HCT116 (cell line): ENCODE measurements at regions not wholly inside any gene's neighbourhood (a gene's known extent, or its start where the extent isn't known, plus 50 kb on each side); places are given as distances from the start of the nearest gene placed in this dataset.

Experiments used
- ATAC-seq: fragments of 200-7000 bp; cut with Tn5 transposase; 2 replicates; pipeline ENCODE4 v1.9.1; 2020; ENCODE audit warnings: mild to moderate bottlenecking, moderate library complexity
- BruUV-seq: library from RNA; stranded (reverse); fragments of 400-500 nt; replicated peaks from 2 replicates; lab custom pipeline; 2021; lab: Mats Ljungman, UMichigan
- CTCF ChIA-PET: fragments of 300-600 bp; sonication (Branson Sonifier 250); formaldehyde crosslinking; loops from one replicate; lab custom pipeline; 2021; ENCODE audit warnings: antibody characterized with exemption; lab: Charles Lee
- POLR2A ChIA-PET: fragments of 300-600, 350-600 bp; sonication (Branson Sonifier 250); formaldehyde crosslinking; loops from one replicate; lab custom pipeline; 2021; ENCODE audit warnings: antibody characterized with exemption; lab: Charles Lee
- RAD21 ChIA-PET, 2 experiments: fragments of 300-600 bp; sonication (Branson Sonifier 250); formaldehyde crosslinking; loops; one replicate each; lab custom pipeline; 2023; ENCODE audit warnings: low total read pairs in 2 of 2; ENCODE audit not compliant: uncharacterized antibody in 2 of 2, unreplicated experiment in 2 of 2, low non-redundant PET in 1 of 2; lab: Charles Lee
- DNase-seq: peaks from one replicate; pipeline ENCODE4 v3.0.0-alpha.2; 2010; ENCODE audit warnings: low read depth, low spot score
- H2AFZ ChIP-seq: fragments of 200-600 bp; shearing (Covaris generic), sonication (generic); 2 replicates; pipeline ENCODE4 v1.6.1; 2017; ENCODE audit warnings: low read depth, mixed run types, mixed read lengths, antibody characterized with exemption, low read length; ENCODE audit not compliant: poor library complexity, severe bottlenecking
- H3K27ac ChIP-seq: 2 replicates; pipeline ENCODE4 v1.5.1; 2012; ENCODE audit warnings: low read depth, low read length
- H3K27me3 ChIP-seq: fragments of 200-600 bp; sonication (generic); 2 replicates; pipeline ENCODE4 v1.6.1; 2016; ENCODE audit warnings: mixed run types, low read length, mixed read lengths; ENCODE audit not compliant: insufficient read depth
- H3K36me3 ChIP-seq, 2 experiments: fragments of 200-500 bp in 1 of 2; fragments of 200-600 bp in 1 of 2; sonication (Bioruptor generic) in 1 of 2; sonication (generic) in 1 of 2; 2 replicates each; pipeline versions ENCODE4 v1.5.1 to v1.6.1; 2014 to 2016; ENCODE audit warnings: low read length in 2 of 2, inconsistent platforms in 1 of 2, mixed read lengths in 1 of 2, mixed run types in 1 of 2; ENCODE audit not compliant: insufficient read depth in 2 of 2, control insufficient read depth in 1 of 2
- H3K4me1 ChIP-seq, 2 experiments: fragments of 200-600 bp in 1 of 2; sonication (generic) in 1 of 2; 2 replicates each; pipeline versions ENCODE4 v1.5.1 to v1.6.1; 2012 to 2017; ENCODE audit warnings: low read length in 2 of 2, inconsistent platforms in 1 of 2, mild to moderate bottlenecking in 1 of 2, mixed read lengths in 1 of 2, mixed run types in 1 of 2, moderate library complexity in 1 of 2; ENCODE audit not compliant: insufficient read depth in 2 of 2, control insufficient read depth in 1 of 2
- H3K4me2 ChIP-seq: fragments of 200-600 bp; sonication (generic); 2 replicates; pipeline ENCODE4 v1.6.1; 2017; ENCODE audit warnings: mixed run types, low read length, mixed read lengths
- H3K4me3 ChIP-seq, 2 experiments: fragments of 200-600 bp in 1 of 2; sonication (generic) in 1 of 2; replicated peaks in 1 of 2; 2 replicates each; pipeline ENCODE4 v1.5.1; 2011 to 2016; ENCODE audit warnings: low read length in 2 of 2, control low read depth in 1 of 2, low read depth in 1 of 2, mild to moderate bottlenecking in 1 of 2, mixed read lengths in 1 of 2, mixed run types in 1 of 2
- H3K79me2 ChIP-seq: fragments of 200-600 bp; sonication (generic); 2 replicates; pipeline ENCODE4 v1.6.1; 2017; ENCODE audit warnings: mild to moderate bottlenecking, mixed run types, low read length, moderate library complexity, mixed read lengths; ENCODE audit not compliant: insufficient read depth
- H3K9ac ChIP-seq: fragments of 200-600 bp; sonication (generic); 2 replicates; pipeline ENCODE4 v1.6.1; 2016; ENCODE audit warnings: low read length, mixed read lengths
- H3K9me2 ChIP-seq: fragments of 200-600 bp; sonication (generic), shearing (Covaris generic); 2 replicates; pipeline ENCODE4 v1.6.1; 2017; ENCODE audit warnings: mixed run types, mild to moderate bottlenecking, moderate library complexity; ENCODE audit not compliant: insufficient read depth
- H3K9me3 ChIP-seq, 2 experiments: fragments of 200-500 bp in 1 of 2; fragments of 200-600 bp in 1 of 2; sonication (Bioruptor generic) in 1 of 2; sonication (generic) in 1 of 2; 2 replicates each; pipeline ENCODE4 v1.6.1; 2014 to 2017; ENCODE audit warnings: low read length in 2 of 2, mixed read lengths in 2 of 2, inconsistent platforms in 1 of 2, low read depth in 1 of 2, mild to moderate bottlenecking in 1 of 2, mixed run types in 1 of 2, moderate library complexity in 1 of 2; ENCODE audit not compliant: control insufficient read depth in 1 of 2, insufficient read depth in 1 of 2
- H4K20me1 ChIP-seq: fragments of 200-600 bp; sonication (generic), shearing (Covaris generic); 2 replicates; pipeline ENCODE4 v1.6.1; 2017; ENCODE audit warnings: mixed run types, mild to moderate bottlenecking, moderate library complexity; ENCODE audit not compliant: insufficient read depth
- CBX3 ChIP-seq: IDR thresholded peaks from 2 replicates; pipeline ENCODE4 v1.6.1; 2012; ENCODE audit warnings: low read depth
- CEBPB ChIP-seq: IDR thresholded peaks from 2 replicates; pipeline ENCODE4 v1.6.1; 2012; ENCODE audit warnings: low read depth
- EGR1 ChIP-seq: IDR thresholded peaks from 2 replicates; pipeline ENCODE4 v1.6.1; 2012; ENCODE audit warnings: low read depth
- ELF1 ChIP-seq: IDR thresholded peaks from 2 replicates; pipeline ENCODE4 v1.6.1; 2012; ENCODE audit warnings: low read depth, borderline replicate concordance
- FOSL1 ChIP-seq: IDR thresholded peaks from 2 replicates; pipeline ENCODE4 v1.6.1; 2012; ENCODE audit warnings: low read depth
- MAX ChIP-seq: IDR thresholded peaks from 2 replicates; pipeline ENCODE4 v1.6.1; 2012
- POLR2A ChIP-seq: IDR thresholded peaks from 2 replicates; pipeline ENCODE4 v1.7.0; 2011; ENCODE audit warnings: borderline replicate concordance; ENCODE audit not compliant: insufficient read depth, insufficient read length; ENCODE audit errors: extremely low read depth
- RAD21 ChIP-seq: IDR thresholded peaks from 2 replicates; pipeline ENCODE4 v1.6.1; 2012; ENCODE audit warnings: low read depth, mild to moderate bottlenecking
- SP1 ChIP-seq: IDR thresholded peaks from 2 replicates; pipeline ENCODE4 v1.6.1; 2012; ENCODE audit warnings: low read depth
- TCF7L2 ChIP-seq: IDR thresholded peaks from 2 replicates; pipeline ENCODE4 v1.7.0; 2011; ENCODE audit warnings: borderline replicate concordance, inconsistent platforms; ENCODE audit not compliant: insufficient read depth, insufficient read length; ENCODE audit errors: extremely low read depth
- YY1 ChIP-seq: IDR thresholded peaks from 2 replicates; pipeline ENCODE4 v1.6.1; 2011; ENCODE audit warnings: low read length, low read depth, moderate library complexity, mild to moderate bottlenecking; ENCODE audit not compliant: insufficient replicate concordance; ENCODE audit errors: extremely low read depth
- ZFX ChIP-seq: fragments of 450-650 bp; IDR thresholded peaks from 2 replicates; pipeline ENCODE4 v1.6.1; 2017
- intact Hi-C: fragments of 100-400 bp; cut with micrococcal nuclease; formaldehyde crosslinking; loops from 2 replicates; pipeline ENCODE4 v1.10.0; 2022
- TF ChIP-seq, protein P1 (sequence below): IDR thresholded peaks from 2 replicates; pipeline ENCODE4 v1.6.1; 2011; ENCODE audit warnings: mild to moderate bottlenecking, low read length, moderate library complexity; ENCODE audit not compliant: insufficient replicate concordance; ENCODE audit errors: extremely low read depth
- TF ChIP-seq, protein P2 (sequence below): IDR thresholded peaks from 2 replicates; pipeline ENCODE4 v1.6.1; 2012; ENCODE audit warnings: low read depth

GRCh38 chr4:122259849-122260248 is 107.7 kb downstream of the BLTP1 start:
- Histone ChIP-seq H3K9me2 (no peaks in the 10 kb centered on the region), H3K4me1 (no peaks in the 10 kb centered on the region), H3K4me2 (no peak overlapping the region), H3K4me3 (no peak overlapping the region), H3K27ac (no peak overlapping the region), H3K79me2 (no peaks in the 10 kb centered on the region), H3K9ac (no peak overlapping the region), H3K27me3 (no peaks in the 10 kb centered on the region), H3K36me3 (peaks cover 0 to 6% of the 10 kb centered on the region in 2 experiments; a peak in 2 of 4 replicates), H2AFZ (no peak overlapping the region), H4K20me1 (no peaks in the 10 kb centered on the region), H3K9me3 (no peaks in the 10 kb centered on the region)
- ChIA-PET POLR2A (no interaction called here), RAD21 (no interaction called here), CTCF (no interaction called here)
- ATAC-seq, result no peak
- intact Hi-C loops, result no loop called here
- no TSS peak for BruUV-seq
- TF ChIP-seq CBX3, result no peak
- TF ChIP-seq MAX, result no peak
- TF ChIP-seq YY1, result no peak
- TF ChIP-seq POLR2A, result no peak
- TF ChIP-seq RAD21, result no peak
- TF ChIP-seq FOSL1, result no peak
- TF ChIP-seq SP1, result no peak
- no peak for TF ChIP-seq ELF1
- TF ChIP-seq CEBPB, result no peak
- TF ChIP-seq TCF7L2, result no peak
- no peak for TF ChIP-seq ZFX
- TF ChIP-seq, protein P1, sequence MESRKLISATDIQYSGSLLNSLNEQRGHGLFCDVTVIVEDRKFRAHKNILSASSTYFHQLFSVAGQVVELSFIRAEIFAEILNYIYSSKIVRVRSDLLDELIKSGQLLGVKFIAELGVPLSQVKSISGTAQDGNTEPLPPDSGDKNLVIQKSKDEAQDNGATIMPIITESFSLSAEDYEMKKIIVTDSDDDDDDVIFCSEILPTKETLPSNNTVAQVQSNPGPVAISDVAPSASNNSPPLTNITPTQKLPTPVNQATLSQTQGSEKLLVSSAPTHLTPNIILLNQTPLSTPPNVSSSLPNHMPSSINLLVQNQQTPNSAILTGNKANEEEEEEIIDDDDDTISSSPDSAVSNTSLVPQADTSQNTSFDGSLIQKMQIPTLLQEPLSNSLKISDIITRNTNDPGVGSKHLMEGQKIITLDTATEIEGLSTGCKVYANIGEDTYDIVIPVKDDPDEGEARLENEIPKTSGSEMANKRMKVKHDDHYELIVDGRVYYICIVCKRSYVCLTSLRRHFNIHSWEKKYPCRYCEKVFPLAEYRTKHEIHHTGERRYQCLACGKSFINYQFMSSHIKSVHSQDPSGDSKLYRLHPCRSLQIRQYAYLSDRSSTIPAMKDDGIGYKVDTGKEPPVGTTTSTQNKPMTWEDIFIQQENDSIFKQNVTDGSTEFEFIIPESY, result no peak
- no peak for TF ChIP-seq EGR1
- TF ChIP-seq, protein P2, sequence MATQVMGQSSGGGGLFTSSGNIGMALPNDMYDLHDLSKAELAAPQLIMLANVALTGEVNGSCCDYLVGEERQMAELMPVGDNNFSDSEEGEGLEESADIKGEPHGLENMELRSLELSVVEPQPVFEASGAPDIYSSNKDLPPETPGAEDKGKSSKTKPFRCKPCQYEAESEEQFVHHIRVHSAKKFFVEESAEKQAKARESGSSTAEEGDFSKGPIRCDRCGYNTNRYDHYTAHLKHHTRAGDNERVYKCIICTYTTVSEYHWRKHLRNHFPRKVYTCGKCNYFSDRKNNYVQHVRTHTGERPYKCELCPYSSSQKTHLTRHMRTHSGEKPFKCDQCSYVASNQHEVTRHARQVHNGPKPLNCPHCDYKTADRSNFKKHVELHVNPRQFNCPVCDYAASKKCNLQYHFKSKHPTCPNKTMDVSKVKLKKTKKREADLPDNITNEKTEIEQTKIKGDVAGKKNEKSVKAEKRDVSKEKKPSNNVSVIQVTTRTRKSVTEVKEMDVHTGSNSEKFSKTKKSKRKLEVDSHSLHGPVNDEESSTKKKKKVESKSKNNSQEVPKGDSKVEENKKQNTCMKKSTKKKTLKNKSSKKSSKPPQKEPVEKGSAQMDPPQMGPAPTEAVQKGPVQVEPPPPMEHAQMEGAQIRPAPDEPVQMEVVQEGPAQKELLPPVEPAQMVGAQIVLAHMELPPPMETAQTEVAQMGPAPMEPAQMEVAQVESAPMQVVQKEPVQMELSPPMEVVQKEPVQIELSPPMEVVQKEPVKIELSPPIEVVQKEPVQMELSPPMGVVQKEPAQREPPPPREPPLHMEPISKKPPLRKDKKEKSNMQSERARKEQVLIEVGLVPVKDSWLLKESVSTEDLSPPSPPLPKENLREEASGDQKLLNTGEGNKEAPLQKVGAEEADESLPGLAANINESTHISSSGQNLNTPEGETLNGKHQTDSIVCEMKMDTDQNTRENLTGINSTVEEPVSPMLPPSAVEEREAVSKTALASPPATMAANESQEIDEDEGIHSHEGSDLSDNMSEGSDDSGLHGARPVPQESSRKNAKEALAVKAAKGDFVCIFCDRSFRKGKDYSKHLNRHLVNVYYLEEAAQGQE, result no peak
- DNase-seq, result no peak
